Esophagus muscularis mucosa (tissue), 4 donors: ENCODE measurements at regions not wholly inside any gene's neighbourhood (a gene's known extent, or its start where the extent isn't known, plus 50 kb on each side); places are given as distances from the start of the nearest gene placed in this dataset.
A peak's percentile ranks its signal among the peaks of the same experiment; 100 is the strongest.

ENCODE experiments used
- DNase-seq: peaks from one replicate; pipeline ENCODE4 v3.0.0-alpha.2; 2017; ENCODE audit errors: extremely low spot score
- H3K27ac ChIP-seq, 4 donors: fragments of 200-600 bp; sonication (generic); replicated peaks in 1 of 4; 1 replicate in 3 of 4; 2 replicates in 1 of 4; pipeline ENCODE4 v1.5.1; 2016 to 2019; ENCODE audit warnings: mild to moderate bottlenecking in 1 of 4
- H3K27me3 ChIP-seq, 4 donors: fragments of 200-600 bp; sonication (generic); one replicate each; pipeline versions ENCODE4 v1.5.1 to v1.6.0; 2016 to 2019
- H3K36me3 ChIP-seq, 4 donors: fragments of 200-600 bp; sonication (generic); one replicate each; pipeline ENCODE4 v1.5.1; 2016 to 2019
- H3K4me1 ChIP-seq, 4 donors: fragments of 200-600 bp; sonication (generic); one replicate each; pipeline ENCODE4 v1.5.1; 2016 to 2019
- H3K4me3 ChIP-seq, 4 donors: fragments of 200-600 bp; sonication (generic); 1 replicate in 2 of 4; 2 replicates in 2 of 4; pipeline ENCODE4 v1.5.1; 2016 to 2019; ENCODE audit warnings: mild to moderate bottlenecking in 4 of 4, moderate library complexity in 1 of 4
- H3K9me3 ChIP-seq, 4 donors: fragments of 200-600 bp; sonication (generic); 1 replicate in 3 of 4; 2 replicates in 1 of 4; pipeline ENCODE4 v1.5.1; 2016 to 2019
- EP300 ChIP-seq: sonication (generic); formaldehyde crosslinking; IDR thresholded peaks from one replicate; pipeline ENCODE4 v1.6.1; 2017; ENCODE audit warnings: antibody characterized with exemption
- POLR2A ChIP-seq: fragments of 450-650 bp; IDR thresholded peaks from one replicate; pipeline ENCODE4 v1.6.1; 2017; ENCODE audit warnings: antibody characterized with exemption, moderate library complexity, mild to moderate bottlenecking, low read depth
- POLR2AphosphoS5 ChIP-seq, 2 donors: sonication (generic); formaldehyde crosslinking; IDR thresholded peaks; one replicate each; pipeline ENCODE4 v1.6.1; 2017; ENCODE audit warnings: antibody characterized with exemption in 2 of 2
- WGBS: methylation state at CpG from one replicate; pipeline ENCODE4 v1.1.5; 2018; 5-methylcytosine and 5-hydroxymethylcytosine counted together
- intact Hi-C: fragments of 100-400 bp; cut with DNase I; formaldehyde crosslinking; loops from one replicate; pipeline ENCODE4 v1.15.1; 2023
- TF ChIP-seq, protein P1 (sequence below), 3 experiments: fragments of 200-600 bp in 2 of 3; fragments of 450-650 bp in 1 of 3; sonication (generic) in 2 of 3; IDR thresholded peaks; one replicate each; pipeline ENCODE4 v1.5.1; 2017 to 2019; ENCODE audit warnings: antibody characterized with exemption in 3 of 3, mild to moderate bottlenecking in 2 of 3, moderate library complexity in 1 of 3

- peaks cover 0 to 4% (median 0%) of the 10 kb centered on the region in 4 donors for H3K27me3 ChIP-seq
- DNase-seq = no peak
- H3K9me3 ChIP-seq = no peaks in the 10 kb centered on the region
- no peak overlapping the region for H3K4me3 ChIP-seq
- H3K27ac ChIP-seq = no peak overlapping the region
- TF ChIP-seq, protein P1, sequence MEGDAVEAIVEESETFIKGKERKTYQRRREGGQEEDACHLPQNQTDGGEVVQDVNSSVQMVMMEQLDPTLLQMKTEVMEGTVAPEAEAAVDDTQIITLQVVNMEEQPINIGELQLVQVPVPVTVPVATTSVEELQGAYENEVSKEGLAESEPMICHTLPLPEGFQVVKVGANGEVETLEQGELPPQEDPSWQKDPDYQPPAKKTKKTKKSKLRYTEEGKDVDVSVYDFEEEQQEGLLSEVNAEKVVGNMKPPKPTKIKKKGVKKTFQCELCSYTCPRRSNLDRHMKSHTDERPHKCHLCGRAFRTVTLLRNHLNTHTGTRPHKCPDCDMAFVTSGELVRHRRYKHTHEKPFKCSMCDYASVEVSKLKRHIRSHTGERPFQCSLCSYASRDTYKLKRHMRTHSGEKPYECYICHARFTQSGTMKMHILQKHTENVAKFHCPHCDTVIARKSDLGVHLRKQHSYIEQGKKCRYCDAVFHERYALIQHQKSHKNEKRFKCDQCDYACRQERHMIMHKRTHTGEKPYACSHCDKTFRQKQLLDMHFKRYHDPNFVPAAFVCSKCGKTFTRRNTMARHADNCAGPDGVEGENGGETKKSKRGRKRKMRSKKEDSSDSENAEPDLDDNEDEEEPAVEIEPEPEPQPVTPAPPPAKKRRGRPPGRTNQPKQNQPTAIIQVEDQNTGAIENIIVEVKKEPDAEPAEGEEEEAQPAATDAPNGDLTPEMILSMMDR (IDR thresholded peaks at IDR 0.05) = no peak
- no peak for TF ChIP-seq POLR2AphosphoS5 (IDR thresholded peaks at IDR 0.05)
- TF ChIP-seq POLR2A = no peak
- TF ChIP-seq EP300 = no peak
- no peaks in the 10 kb centered on the region for H3K4me1 ChIP-seq
- no peaks in the 10 kb centered on the region for H3K36me3 ChIP-seq
- intact Hi-C loops = no loop called here
- WGBS = 85% methylated on average over 3 of the region's 3 CpGs
Observed at GRCh38 chr11:115906171-115906570, 402.0 kb upstream of the CADM1 start.

GRCh38 chr11:115905341-115906000 is 401.3 kb upstream of the CADM1 start:
- WGBS = 79% methylated on average over 3 of the region's 3 CpGs
- Histone ChIP-seq H3K4me1 (no peaks in the 10 kb centered on the region), H3K36me3 (no peaks in the 10 kb centered on the region), H3K9me3 (no peaks in the 10 kb centered on the region), H3K27ac (no peak overlapping the region), H3K27me3 (peaks cover 0 to 4% (median 0%) of the 10 kb centered on the region in 4 donors), H3K4me3 (no peak overlapping the region)
- no peak for DNase-seq
- intact Hi-C loops = no loop called here
- TF ChIP-seq POLR2AphosphoS5 (IDR thresholded peaks at IDR 0.05) = no peak
- TF ChIP-seq, protein P1 (IDR thresholded peaks at IDR 0.05) = no peak
- no peak for TF ChIP-seq POLR2A
- TF ChIP-seq EP300 = no peak

GRCh38 chr11:115903179-115903578 is 399.0 kb upstream of the CADM1 start:
- WGBS = 89% methylated on average over 4 of the region's 4 CpGs
- H3K27ac ChIP-seq = no peak overlapping the region
- no peak overlapping the region for H3K4me3 ChIP-seq
- intact Hi-C loops = no loop called here
- no peaks in the 10 kb centered on the region for H3K4me1 ChIP-seq
- H3K9me3 ChIP-seq = no peaks in the 10 kb centered on the region
- H3K27me3 ChIP-seq = peaks cover 0 to 4% (median 0%) of the 10 kb centered on the region in 4 donors
- TF ChIP-seq EP300 (no peak), POLR2A (no peak), POLR2AphosphoS5 (IDR thresholded peaks at IDR 0.05) (no peak)
- TF ChIP-seq, protein P1 (IDR thresholded peaks at IDR 0.05) = no peak
- no peak for DNase-seq
- H3K36me3 ChIP-seq = no peaks in the 10 kb centered on the region

DNA sequence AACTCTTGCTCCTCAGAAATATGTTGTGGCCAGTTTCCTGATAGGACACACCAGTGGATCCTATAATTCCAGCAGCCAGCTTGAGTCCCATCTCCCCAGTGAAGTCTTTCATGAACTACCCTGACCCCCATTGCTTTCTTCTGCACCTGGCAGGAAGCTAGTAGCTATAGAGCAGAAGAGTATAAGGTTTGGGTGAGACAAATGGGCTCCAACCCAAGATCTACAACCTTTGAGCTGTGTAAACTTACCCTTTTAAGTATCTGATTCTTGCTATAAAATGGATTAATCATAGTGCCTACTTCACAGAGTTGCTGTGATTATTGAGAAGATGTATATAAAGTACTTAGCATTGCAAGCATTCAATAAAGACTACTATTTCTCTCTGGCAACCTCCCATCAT is 396.9 kb upstream of the CADM1 start:
- Histone ChIP-seq H3K4me1 (no peaks in the 10 kb centered on the region), H3K36me3 (no peaks in the 10 kb centered on the region), H3K27me3 (no peaks in the 10 kb centered on the region), H3K27ac (no peak overlapping the region), H3K4me3 (no peak overlapping the region), H3K9me3 (no peaks in the 10 kb centered on the region)
- TF ChIP-seq POLR2AphosphoS5 (IDR thresholded peaks at IDR 0.05) = no peak
- TF ChIP-seq POLR2A = no peak
- no peak for TF ChIP-seq EP300
- TF ChIP-seq, protein P1 (IDR thresholded peaks at IDR 0.05) = no peak
- intact Hi-C loops = no loop called here
- peak; percentile 42 for DNase-seq

DNA sequence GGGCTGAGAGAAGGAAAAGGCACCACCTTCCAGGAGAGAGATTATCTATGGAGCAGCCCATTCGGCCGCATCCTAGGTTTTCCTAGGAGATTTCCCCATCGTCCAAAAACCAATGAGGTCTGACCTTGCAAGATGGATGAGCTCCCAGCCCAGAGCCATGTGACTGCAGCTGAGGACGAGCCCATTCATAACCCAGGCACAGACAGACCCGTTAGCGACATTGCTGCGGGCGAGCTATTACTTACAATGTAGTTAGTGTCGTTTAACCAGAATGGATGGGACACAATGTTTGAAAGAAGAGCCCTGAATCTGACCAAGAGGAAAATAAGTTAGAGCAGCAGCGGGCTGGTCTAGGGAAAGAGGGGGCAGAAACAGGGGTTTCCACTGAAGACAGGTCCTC is 395.9 kb upstream of the CADM1 start:
- TF ChIP-seq, protein P1 (IDR thresholded peaks at IDR 0.05) = no peak
- no peak for TF ChIP-seq POLR2AphosphoS5 (IDR thresholded peaks at IDR 0.05)
- no peaks in the 10 kb centered on the region for H3K4me1 ChIP-seq
- intact Hi-C loops = no loop called here
- no peak overlapping the region for H3K27ac ChIP-seq
- peak; percentile 64 for DNase-seq
- H3K27me3 ChIP-seq = no peaks in the 10 kb centered on the region
- H3K4me3 ChIP-seq = no peak overlapping the region
- H3K36me3 ChIP-seq = no peaks in the 10 kb centered on the region
- 86% methylated on average over 7 of the region's 10 CpGs for WGBS
- H3K9me3 ChIP-seq = no peaks in the 10 kb centered on the region
